ENCODE measurements at regions not wholly inside any gene's neighbourhood (a gene's known extent, or its start where the extent isn't known, plus 50 kb on each side); places are given as distances from the start of the nearest gene placed in this dataset.

DNA sequence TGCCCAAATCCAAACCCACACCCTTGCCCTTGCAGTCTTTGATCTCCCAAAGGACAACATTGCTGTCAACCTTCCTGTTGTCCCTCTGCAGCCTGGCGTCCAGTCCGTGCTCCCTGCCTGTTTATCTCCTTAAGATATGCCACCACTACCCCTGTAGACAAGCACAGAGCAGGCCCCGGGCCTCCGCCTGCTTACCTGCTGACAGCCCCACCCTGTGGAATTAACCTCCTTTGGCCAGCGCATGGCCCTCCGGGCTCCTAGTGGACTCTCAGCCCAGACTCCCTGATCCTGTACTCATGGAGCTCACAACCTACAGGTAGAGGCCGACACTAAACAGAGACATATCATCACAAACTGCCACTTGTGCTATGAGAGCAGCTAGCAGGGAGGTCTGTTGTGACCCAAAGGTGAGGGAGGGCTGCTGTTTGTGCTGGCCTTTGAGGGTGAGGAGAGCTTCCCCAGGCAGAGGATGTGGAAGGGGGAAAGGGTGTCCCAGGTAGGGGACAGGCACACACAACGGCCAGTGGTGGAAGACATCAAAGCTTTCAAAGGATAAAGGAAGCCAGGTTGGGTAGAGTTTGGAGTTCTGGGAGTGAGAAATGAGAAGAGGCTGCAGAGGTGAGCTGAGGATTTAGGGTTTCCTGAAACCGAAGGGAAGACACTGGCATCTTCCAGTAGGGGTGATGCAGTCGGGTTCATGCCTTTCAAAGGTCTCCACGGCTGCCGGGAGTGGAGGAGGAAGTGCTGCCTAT is 174.5 kb upstream of the ZMIZ1 start:
- H3K4me2 ChIP-seq (ENCODE audit: low read length): no peak overlapping the region
- no peaks in the 10 kb centered on the region for H3K36me3 ChIP-seq (ENCODE audit: control insufficient read depth in 1 of 2, insufficient read depth in 2 of 2, low read length in 2 of 2)
- H3K27ac ChIP-seq (ENCODE audit: low read depth, low read length): no peak overlapping the region
- H3K9me3 ChIP-seq (ENCODE audit: control insufficient read depth in 1 of 2, insufficient read depth in 1 of 2, low read depth in 1 of 2, low read length in 2 of 2): no peaks in the 10 kb centered on the region
- no peaks in the 10 kb centered on the region for H4K20me1 ChIP-seq (ENCODE audit: insufficient read depth)
- CTCF ChIA-PET: no interaction called here
- ATAC-seq (no peak), DNase-seq (ENCODE audit: low read depth, low spot score) (no peak)
- H3K4me1 ChIP-seq (ENCODE audit: control insufficient read depth in 1 of 2, insufficient read depth in 2 of 2, low read length in 2 of 2): no peaks in the 10 kb centered on the region
- H2AFZ ChIP-seq (ENCODE audit: low read depth, low read length, poor library complexity, severe bottlenecking): no peak overlapping the region
- no peak overlapping the region for H3K9ac ChIP-seq (ENCODE audit: low read length)
- intact Hi-C loops (cut with micrococcal nuclease): no loop called here
- H3K4me3 ChIP-seq (replicated peaks in 1 of 2; ENCODE audit: low read depth in 1 of 2, low read length in 2 of 2): no peak overlapping the region
- H3K9me2 ChIP-seq (ENCODE audit: insufficient read depth): no peaks in the 10 kb centered on the region
- no peak for TF ChIP-seq SP1 (IDR thresholded peaks at IDR 0.05; ENCODE audit: low read depth)
- no peak for TF ChIP-seq EZH2 (IDR thresholded peaks at IDR 0.05)
- no peak for TF ChIP-seq TCF7L2 (IDR thresholded peaks at IDR 0.05; ENCODE audit: borderline replicate concordance, extremely low read depth, insufficient read depth, insufficient read length)
- RAD21 ChIA-PET (ENCODE audit: low non-redundant PET in 1 of 2, low total read pairs in 2 of 2, uncharacterized antibody in 2 of 2, unreplicated experiment in 2 of 2): no interaction called here
- no peaks in the 10 kb centered on the region for H3K79me2 ChIP-seq (ENCODE audit: insufficient read depth, low read length)
- BruUV-seq (replicated peaks): no TSS peak
- POLR2A ChIA-PET: no interaction called here
- H3K27me3 ChIP-seq (ENCODE audit: insufficient read depth, low read length): no peaks in the 10 kb centered on the region

DNA sequence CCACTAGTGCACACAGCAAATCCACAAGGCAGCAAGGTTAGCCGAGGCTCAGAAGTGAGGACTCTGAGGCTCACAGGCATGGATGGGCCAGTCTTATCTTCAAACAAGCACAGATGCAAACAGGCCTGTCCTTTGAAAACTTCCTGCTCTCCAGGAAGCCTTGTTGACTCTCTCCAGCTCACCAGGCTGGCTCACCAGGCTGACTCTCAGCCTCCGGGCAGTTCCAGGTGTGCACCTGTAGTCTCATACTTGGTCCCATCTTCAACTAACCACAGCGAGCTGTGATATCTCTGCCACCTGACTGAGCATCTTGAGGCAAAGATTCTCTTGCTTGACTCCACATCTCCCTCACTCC is 173.9 kb upstream of the ZMIZ1 start:
- ChIA-PET CTCF (no interaction called here), RAD21 (ENCODE audit: low non-redundant PET in 1 of 2, low total read pairs in 2 of 2, uncharacterized antibody in 2 of 2, unreplicated experiment in 2 of 2) (no interaction called here), POLR2A (no interaction called here)
- Histone ChIP-seq H3K27ac (ENCODE audit: low read depth, low read length) (no peak overlapping the region), H4K20me1 (ENCODE audit: insufficient read depth) (no peaks in the 10 kb centered on the region), H3K79me2 (ENCODE audit: insufficient read depth, low read length) (no peaks in the 10 kb centered on the region), H3K4me3 (replicated peaks in 1 of 2; ENCODE audit: low read depth in 1 of 2, low read length in 2 of 2) (no peak overlapping the region), H3K4me1 (ENCODE audit: control insufficient read depth in 1 of 2, insufficient read depth in 2 of 2, low read length in 2 of 2) (no peaks in the 10 kb centered on the region), H3K27me3 (ENCODE audit: insufficient read depth, low read length) (no peaks in the 10 kb centered on the region), H3K9me3 (ENCODE audit: control insufficient read depth in 1 of 2, insufficient read depth in 1 of 2, low read depth in 1 of 2, low read length in 2 of 2) (no peaks in the 10 kb centered on the region), H3K36me3 (ENCODE audit: control insufficient read depth in 1 of 2, insufficient read depth in 2 of 2, low read length in 2 of 2) (no peaks in the 10 kb centered on the region), H3K4me2 (ENCODE audit: low read length) (no peak overlapping the region), H3K9me2 (ENCODE audit: insufficient read depth) (no peaks in the 10 kb centered on the region), H3K9ac (ENCODE audit: low read length) (no peak overlapping the region), H2AFZ (ENCODE audit: low read depth, low read length, poor library complexity, severe bottlenecking) (no peak overlapping the region)
- intact Hi-C loops (cut with micrococcal nuclease): no loop called here
- TF ChIP-seq JUND (IDR thresholded peaks at IDR 0.05) (no peak), FOSL1 (IDR thresholded peaks at IDR 0.05; ENCODE audit: low read depth) (no peak), SRF (IDR thresholded peaks at IDR 0.05; ENCODE audit: low read depth) (no peak), POLR2AphosphoS5 (IDR thresholded peaks at IDR 0.05; ENCODE audit: low read depth, low read length) (no peak), CBX3 (IDR thresholded peaks at IDR 0.05; ENCODE audit: low read depth) (no peak)
- TF ChIP-seq, protein P1, sequence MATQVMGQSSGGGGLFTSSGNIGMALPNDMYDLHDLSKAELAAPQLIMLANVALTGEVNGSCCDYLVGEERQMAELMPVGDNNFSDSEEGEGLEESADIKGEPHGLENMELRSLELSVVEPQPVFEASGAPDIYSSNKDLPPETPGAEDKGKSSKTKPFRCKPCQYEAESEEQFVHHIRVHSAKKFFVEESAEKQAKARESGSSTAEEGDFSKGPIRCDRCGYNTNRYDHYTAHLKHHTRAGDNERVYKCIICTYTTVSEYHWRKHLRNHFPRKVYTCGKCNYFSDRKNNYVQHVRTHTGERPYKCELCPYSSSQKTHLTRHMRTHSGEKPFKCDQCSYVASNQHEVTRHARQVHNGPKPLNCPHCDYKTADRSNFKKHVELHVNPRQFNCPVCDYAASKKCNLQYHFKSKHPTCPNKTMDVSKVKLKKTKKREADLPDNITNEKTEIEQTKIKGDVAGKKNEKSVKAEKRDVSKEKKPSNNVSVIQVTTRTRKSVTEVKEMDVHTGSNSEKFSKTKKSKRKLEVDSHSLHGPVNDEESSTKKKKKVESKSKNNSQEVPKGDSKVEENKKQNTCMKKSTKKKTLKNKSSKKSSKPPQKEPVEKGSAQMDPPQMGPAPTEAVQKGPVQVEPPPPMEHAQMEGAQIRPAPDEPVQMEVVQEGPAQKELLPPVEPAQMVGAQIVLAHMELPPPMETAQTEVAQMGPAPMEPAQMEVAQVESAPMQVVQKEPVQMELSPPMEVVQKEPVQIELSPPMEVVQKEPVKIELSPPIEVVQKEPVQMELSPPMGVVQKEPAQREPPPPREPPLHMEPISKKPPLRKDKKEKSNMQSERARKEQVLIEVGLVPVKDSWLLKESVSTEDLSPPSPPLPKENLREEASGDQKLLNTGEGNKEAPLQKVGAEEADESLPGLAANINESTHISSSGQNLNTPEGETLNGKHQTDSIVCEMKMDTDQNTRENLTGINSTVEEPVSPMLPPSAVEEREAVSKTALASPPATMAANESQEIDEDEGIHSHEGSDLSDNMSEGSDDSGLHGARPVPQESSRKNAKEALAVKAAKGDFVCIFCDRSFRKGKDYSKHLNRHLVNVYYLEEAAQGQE (IDR thresholded peaks at IDR 0.05; ENCODE audit: low read depth): no peak
- no TSS peak for BruUV-seq (replicated peaks)
- DNase-seq (ENCODE audit: low read depth, low spot score) (no peak), ATAC-seq (no peak)

All from HCT116 (cell line).